Activated T-helper 1 cell treated with anti-CD3 and anti-CD28 coated beads, Interleukin-2, amount 50 U/mL, for 16 hours (primary cell): ENCODE measurements at regions not wholly inside any gene's neighbourhood (a gene's known extent, or its start where the extent isn't known, plus 50 kb on each side); places are given as distances from the start of the nearest gene placed in this dataset.
"Not testable (repeated sequence)": the region's sequence is repeated elsewhere in the genome, so short reads cannot be mapped to it uniquely, and the experiment has no call there.

Experiments
- DNase-seq, 2 donors: peaks; one replicate each; pipeline ENCODE4 v3.0.0-alpha.2; 2020; ENCODE audit warnings: low read depth in 1 of 2, low spot score in 1 of 2

- not testable (repeated sequence) for DNase-seq
Observed at GRCh38 chrX:40788698-40789097, 53.4 kb upstream of the MED14 start.

GRCh38 chrX:40792433-40792832 lies 57.1 kb upstream of the MED14 start:
- DNase-seq = no peak

- not testable (repeated sequence) for DNase-seq
Observed at GRCh38 chrX:40794829-40795130, 59.4 kb upstream of the MED14 start.

GRCh38 chrX:40799745-40800144 lies 64.4 kb upstream of the MED14 start:
- not testable (repeated sequence) for DNase-seq

GRCh38 chrX:40805404-40805803 lies 70.1 kb upstream of the MED14 start:
- no peak for DNase-seq

- DNase-seq = no peak
Observed at GRCh38 chrX:40806513-40807220, 71.3 kb upstream of the MED14 start.

GRCh38 chrX:40807384-40807783 lies 72.0 kb upstream of the MED14 start:
- no peak for DNase-seq

- DNase-seq = no peak
Observed at GRCh38 chrX:40808203-40808602, 72.9 kb upstream of the MED14 start.

- DNase-seq = no peak
Observed at GRCh38 chrX:40809210-40809609, 73.9 kb upstream of the MED14 start.

GRCh38 chrX:40815045-40815444 lies 79.7 kb upstream of the MED14 start:
- DNase-seq = not testable (repeated sequence)

GRCh38 chrX:40816906-40817305 lies 81.6 kb upstream of the MED14 start:
- no peak for DNase-seq

- DNase-seq = no peak
Observed at GRCh38 chrX:40818236-40818635, 82.9 kb upstream of the MED14 start.

- no peak for DNase-seq
Observed at GRCh38 chrX:40821780-40822179, 86.4 kb upstream of the MED14 start.

GRCh38 chrX:40827331-40827730 lies 92.0 kb upstream of the MED14 start:
- no peak for DNase-seq

GRCh38 chrX:40831750-40832149 lies 96.4 kb upstream of the MED14 start:
- no peak for DNase-seq

- no peak for DNase-seq
Observed at GRCh38 chrX:40832723-40833122, 97.4 kb upstream of the MED14 start.

GRCh38 chrX:40834225-40834624 lies 98.9 kb upstream of the MED14 start:
- DNase-seq = no peak

- no peak for DNase-seq
Observed at GRCh38 chrX:40835526-40835925, 100.2 kb upstream of the MED14 start.

- no peak for DNase-seq
Observed at GRCh38 chrX:40843643-40844042, 108.3 kb upstream of the MED14 start.

- no peak for DNase-seq
Observed at GRCh38 chrX:40844471-40844870, 109.1 kb upstream of the MED14 start.

- DNase-seq = no peak
Observed at GRCh38 chrX:40845331-40845911, 110.1 kb upstream of the MED14 start.

- DNase-seq = no peak
Observed at GRCh38 chrX:40849906-40850823, 114.8 kb upstream of the MED14 start.
